Gastroesophageal sphincter (tissue), 4 donors: ENCODE measurements at regions not wholly inside any gene's neighbourhood (a gene's known extent, or its start where the extent isn't known, plus 50 kb on each side); places are given as distances from the start of the nearest gene placed in this dataset.

ENCODE experiments used
- ATAC-seq: fragments of 150-250 bp; one replicate; pipeline ENCODE4 v1.9.1; 2016; ENCODE audit warnings: mild to moderate bottlenecking, moderate library complexity
- H3K27ac ChIP-seq, 4 donors: fragments of 200-600 bp; sonication (generic) in 3 of 4; 1 replicate in 3 of 4; 2 replicates in 1 of 4; pipeline ENCODE4 v1.5.1; 2016 to 2019
- H3K27me3 ChIP-seq: fragments of 200-600 bp; sonication (generic); one replicate; pipeline ENCODE4 v1.5.1; 2019
- H3K36me3 ChIP-seq, 2 donors: fragments of 200-600 bp; sonication (generic); one replicate each; pipeline ENCODE4 v1.5.1; 2019; ENCODE audit warnings: control low read depth in 1 of 2
- H3K4me1 ChIP-seq, 3 donors: fragments of 200-600 bp; sonication (generic); 1 replicate in 2 of 3; 2 replicates in 1 of 3; pipeline ENCODE4 v1.5.1; 2016 to 2019; ENCODE audit warnings: control low read depth in 2 of 3
- H3K4me3 ChIP-seq, 2 donors: fragments of 200-600 bp; sonication (generic); one replicate each; pipeline ENCODE4 v1.5.1; 2019; ENCODE audit warnings: mild to moderate bottlenecking in 1 of 2, moderate library complexity in 1 of 2
- H3K9me3 ChIP-seq, 3 donors: fragments of 200-600 bp; sonication (generic); one replicate each; pipeline ENCODE4 v1.5.1; 2017 to 2019; ENCODE audit warnings: control low read depth in 2 of 3
- EP300 ChIP-seq: sonication (generic); formaldehyde crosslinking; IDR thresholded peaks from one replicate; pipeline ENCODE4 v1.6.1; 2017; ENCODE audit warnings: antibody characterized with exemption, mild to moderate bottlenecking
- POLR2A ChIP-seq, 2 donors: fragments of 450-650 bp; IDR thresholded peaks; one replicate each; pipeline ENCODE4 v1.6.1; 2017; ENCODE audit warnings: antibody characterized with exemption in 2 of 2, mild to moderate bottlenecking in 2 of 2, moderate library complexity in 1 of 2
- POLR2AphosphoS5 ChIP-seq: sonication (generic); formaldehyde crosslinking; IDR thresholded peaks from one replicate; pipeline ENCODE4 v1.6.1; 2017; ENCODE audit warnings: antibody characterized with exemption
- WGBS, 2 donors: methylation state at CpG; one replicate each; pipeline ENCODE4 v1.1.5; 2018; ENCODE audit warnings: low coverage in 1 of 2; 5-methylcytosine and 5-hydroxymethylcytosine counted together
- TF ChIP-seq, protein P1 (sequence below), 4 experiments: fragments of 200-600 bp in 2 of 4; fragments of 450-650 bp in 2 of 4; sonication (generic) in 1 of 4; IDR thresholded peaks; one replicate each; pipeline ENCODE4 v1.5.1; 2017 to 2019; ENCODE audit warnings: antibody characterized with exemption in 4 of 4, mild to moderate bottlenecking in 2 of 4, moderate library complexity in 2 of 4

DNA sequence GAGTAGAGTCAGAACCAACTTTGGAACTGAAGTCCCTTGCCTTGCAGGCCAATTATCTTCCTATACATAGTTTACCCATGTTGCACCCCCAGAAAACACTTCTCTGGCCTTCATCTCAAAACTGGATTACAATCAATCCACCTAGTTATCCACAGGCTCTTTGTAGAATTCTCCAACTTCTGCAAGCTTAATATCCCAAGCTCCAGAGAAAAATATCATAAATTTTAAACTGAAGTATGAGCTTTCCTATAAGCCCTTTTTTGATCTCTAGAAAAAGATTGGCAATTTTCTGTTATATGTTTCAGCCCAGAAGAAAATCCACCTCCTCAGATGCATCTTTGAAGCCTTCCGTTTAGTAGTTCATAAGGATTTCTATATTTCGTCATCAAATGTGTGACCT is 553.4 kb downstream of the SNAPC1 start:
- no peak for ATAC-seq

GRCh38 chr14:62322216-62322615 is 560.0 kb downstream of the SNAPC1 start:
- Histone ChIP-seq H3K36me3 (no peaks in the 10 kb centered on the region), H3K9me3 (peaks cover 0 to 8% (median 0%) of the 10 kb centered on the region in 3 donors), H3K4me1 (no peaks in the 10 kb centered on the region), H3K27me3 (no peaks in the 10 kb centered on the region), H3K27ac (no peak overlapping the region), H3K4me3 (no peak overlapping the region)
- TF ChIP-seq POLR2A (IDR thresholded peaks at IDR 0.05) (no peak), POLR2AphosphoS5 (no peak), EP300 (no peak)
- TF ChIP-seq, protein P1, sequence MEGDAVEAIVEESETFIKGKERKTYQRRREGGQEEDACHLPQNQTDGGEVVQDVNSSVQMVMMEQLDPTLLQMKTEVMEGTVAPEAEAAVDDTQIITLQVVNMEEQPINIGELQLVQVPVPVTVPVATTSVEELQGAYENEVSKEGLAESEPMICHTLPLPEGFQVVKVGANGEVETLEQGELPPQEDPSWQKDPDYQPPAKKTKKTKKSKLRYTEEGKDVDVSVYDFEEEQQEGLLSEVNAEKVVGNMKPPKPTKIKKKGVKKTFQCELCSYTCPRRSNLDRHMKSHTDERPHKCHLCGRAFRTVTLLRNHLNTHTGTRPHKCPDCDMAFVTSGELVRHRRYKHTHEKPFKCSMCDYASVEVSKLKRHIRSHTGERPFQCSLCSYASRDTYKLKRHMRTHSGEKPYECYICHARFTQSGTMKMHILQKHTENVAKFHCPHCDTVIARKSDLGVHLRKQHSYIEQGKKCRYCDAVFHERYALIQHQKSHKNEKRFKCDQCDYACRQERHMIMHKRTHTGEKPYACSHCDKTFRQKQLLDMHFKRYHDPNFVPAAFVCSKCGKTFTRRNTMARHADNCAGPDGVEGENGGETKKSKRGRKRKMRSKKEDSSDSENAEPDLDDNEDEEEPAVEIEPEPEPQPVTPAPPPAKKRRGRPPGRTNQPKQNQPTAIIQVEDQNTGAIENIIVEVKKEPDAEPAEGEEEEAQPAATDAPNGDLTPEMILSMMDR (IDR thresholded peaks at IDR 0.05): no peak
- no peak for ATAC-seq
- WGBS, 2 donors: 85 to 94% methylated on average over 2 to 6 of the region's 6 CpGs

More for the DNA sequence above, 553.4 kb downstream of the SNAPC1 start:
- Histone ChIP-seq H3K4me3 (no peak overlapping the region), H3K27me3 (no peaks in the 10 kb centered on the region), H3K36me3 (no peaks in the 10 kb centered on the region), H3K27ac (no peak overlapping the region), H3K9me3 (no peaks in the 10 kb centered on the region), H3K4me1 (no peaks in the 10 kb centered on the region)
- TF ChIP-seq EP300: no peak
- 84 to 100% methylated on average over 2 of the region's 2 CpGs for WGBS, 2 donors

DNA sequence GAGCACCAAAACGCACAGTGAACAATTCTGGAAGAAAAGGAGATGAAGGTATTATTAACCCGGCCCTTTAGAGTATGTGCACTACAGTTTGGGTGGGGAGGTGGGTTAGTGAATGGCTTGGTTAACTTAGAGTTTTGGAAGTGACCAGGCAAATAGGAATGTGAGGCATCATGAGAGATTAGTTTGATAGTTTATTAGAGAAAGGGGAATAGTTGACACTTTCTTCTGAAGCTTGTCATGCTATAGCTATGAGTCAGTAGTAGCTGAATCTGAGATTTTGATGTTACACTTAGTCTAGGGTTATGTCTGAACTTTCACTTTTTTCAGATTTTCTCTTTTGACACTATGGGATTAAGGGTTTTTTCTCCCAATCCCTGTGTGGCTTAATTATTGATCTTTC is 567.2 kb downstream of the SNAPC1 start:
- no peak for TF ChIP-seq EP300
- TF ChIP-seq POLR2AphosphoS5: no peak
- no peak for TF ChIP-seq POLR2A (IDR thresholded peaks at IDR 0.05)
- TF ChIP-seq, protein P1 (IDR thresholded peaks at IDR 0.05): no peak
- no peaks in the 10 kb centered on the region for H3K36me3 ChIP-seq
- H3K4me3 ChIP-seq: no peak overlapping the region
- H3K4me1 ChIP-seq: no peaks in the 10 kb centered on the region
- H3K27me3 ChIP-seq: no peaks in the 10 kb centered on the region
- WGBS, 2 donors: 83 to 100% methylated on average over 1 of the region's 2 CpGs
- no peak for ATAC-seq
- H3K27ac ChIP-seq: no peak overlapping the region
- H3K9me3 ChIP-seq: peaks cover 0 to 18% (median 0%) of the 10 kb centered on the region in 3 donors

DNA sequence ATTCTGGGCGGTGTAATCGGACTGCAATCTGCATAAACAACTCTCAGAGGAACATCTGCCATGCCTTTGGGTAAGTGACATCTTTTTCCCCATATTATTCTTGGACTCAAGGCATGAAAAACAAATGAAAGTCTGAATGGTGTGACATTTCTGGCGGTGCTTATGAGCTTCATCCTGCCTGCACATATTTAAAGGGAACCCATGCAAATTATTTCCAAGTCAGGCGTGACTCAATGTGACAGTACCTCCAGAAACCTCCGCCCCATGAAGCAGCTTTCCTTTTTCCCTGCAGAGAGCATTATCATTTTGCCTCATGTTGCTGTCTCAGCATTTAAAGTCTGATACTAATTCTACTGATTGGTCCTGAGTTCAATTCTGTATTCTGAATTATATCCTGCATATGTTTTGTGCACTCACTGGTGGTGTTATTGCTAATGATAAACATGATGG is 585.4 kb downstream of the SNAPC1 start:
- H3K27me3 ChIP-seq: no peaks in the 10 kb centered on the region
- 76 to 81% methylated on average over 5 of the region's 5 CpGs for WGBS, 2 donors
- peaks cover 0 to 14% (median 0%) of the 10 kb centered on the region in 3 donors for H3K9me3 ChIP-seq
- no peak for TF ChIP-seq POLR2AphosphoS5
- TF ChIP-seq, protein P1 (IDR thresholded peaks at IDR 0.05): no peak
- TF ChIP-seq EP300: no peak
- TF ChIP-seq POLR2A (IDR thresholded peaks at IDR 0.05): no peak
- H3K36me3 ChIP-seq: no peaks in the 10 kb centered on the region
- no peak for ATAC-seq
- no peaks in the 10 kb centered on the region for H3K4me1 ChIP-seq
- no peak overlapping the region for H3K27ac ChIP-seq
- H3K4me3 ChIP-seq: no peak overlapping the region

DNA sequence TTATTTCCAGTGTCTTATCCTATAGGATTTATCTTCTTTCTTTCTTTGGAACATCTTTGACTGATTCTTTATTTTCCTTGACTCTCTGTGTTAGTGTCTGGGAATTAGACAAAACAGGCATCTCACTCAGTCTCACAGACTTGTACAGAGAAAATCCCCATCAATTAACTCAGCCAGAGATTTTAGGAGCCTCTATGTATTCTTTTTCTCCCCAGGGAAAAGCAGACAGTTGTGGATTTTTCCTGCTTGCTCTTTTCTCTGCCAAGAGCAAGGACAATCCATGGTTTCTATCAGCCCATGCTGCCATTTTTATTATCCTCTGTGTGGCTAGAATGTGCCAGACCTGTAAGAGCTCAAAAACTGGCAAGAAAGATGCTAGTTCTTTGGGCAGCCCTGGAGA is 595.1 kb downstream of the SNAPC1 start:
- no peak for ATAC-seq
- TF ChIP-seq POLR2AphosphoS5: no peak
- no peak for TF ChIP-seq POLR2A (IDR thresholded peaks at IDR 0.05)
- no peak for TF ChIP-seq EP300
- TF ChIP-seq, protein P1 (IDR thresholded peaks at IDR 0.05): no peak
- H3K27ac ChIP-seq: no peak overlapping the region
- peaks cover 0 to 53% (median 0%) of the 10 kb centered on the region in 3 donors for H3K9me3 ChIP-seq
- H3K4me1 ChIP-seq: no peaks in the 10 kb centered on the region
- no peaks in the 10 kb centered on the region for H3K27me3 ChIP-seq
- H3K4me3 ChIP-seq: no peak overlapping the region
- H3K36me3 ChIP-seq: no peaks in the 10 kb centered on the region
